ENCODE measurements at regions not wholly inside any gene's neighbourhood (a gene's known extent, or its start where the extent isn't known, plus 50 kb on each side); places are given as distances from the start of the nearest gene placed in this dataset.

- no peak for TF ChIP-seq EZH2 (IDR thresholded peaks at IDR 0.05; ENCODE audit: insufficient read depth, poor library complexity, severe bottlenecking)
- no peak for TF ChIP-seq EZH2phosphoT487 (IDR thresholded peaks at IDR 0.05; ENCODE audit: insufficient read depth, low read depth)
Observed at GRCh38 chr5:93874491-93874890, 133.1 kb upstream of the POU5F2 start.

All from GM23248 (cell line).